Lung microvascular endothelial cell (primary cell): ENCODE measurements at regions not wholly inside any gene's neighbourhood (a gene's known extent, or its start where the extent isn't known, plus 50 kb on each side); places are given as distances from the start of the nearest gene placed in this dataset.

Experiments used
- DNase-seq, 2 donors: peaks; one replicate each; pipeline versions ENCODE4 v3.0.0 to v3.0.0-alpha.2; 2010; ENCODE audit warnings: low read depth in 2 of 2

DNA sequence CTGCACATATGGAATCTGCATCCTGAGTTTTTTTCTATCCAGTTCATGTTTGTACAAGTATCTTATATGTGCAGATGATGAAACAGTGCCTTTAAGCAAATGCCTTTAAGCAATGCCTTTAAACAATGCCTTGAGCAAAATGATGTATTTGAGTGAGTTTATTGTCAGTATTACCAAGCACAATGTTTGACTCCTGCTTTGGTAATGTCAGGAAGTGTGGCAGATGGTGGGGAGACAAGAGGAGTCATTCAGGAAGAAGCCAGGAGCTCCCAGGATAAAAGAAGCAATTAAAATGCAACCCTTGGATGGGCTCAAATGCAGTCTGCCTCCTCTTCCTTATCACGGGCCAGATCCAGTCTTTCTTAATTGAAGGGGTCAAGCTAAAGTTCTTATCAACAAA, 108.7 kb upstream of the KCNJ15 start:
- DNase-seq, result no peak

DNA sequence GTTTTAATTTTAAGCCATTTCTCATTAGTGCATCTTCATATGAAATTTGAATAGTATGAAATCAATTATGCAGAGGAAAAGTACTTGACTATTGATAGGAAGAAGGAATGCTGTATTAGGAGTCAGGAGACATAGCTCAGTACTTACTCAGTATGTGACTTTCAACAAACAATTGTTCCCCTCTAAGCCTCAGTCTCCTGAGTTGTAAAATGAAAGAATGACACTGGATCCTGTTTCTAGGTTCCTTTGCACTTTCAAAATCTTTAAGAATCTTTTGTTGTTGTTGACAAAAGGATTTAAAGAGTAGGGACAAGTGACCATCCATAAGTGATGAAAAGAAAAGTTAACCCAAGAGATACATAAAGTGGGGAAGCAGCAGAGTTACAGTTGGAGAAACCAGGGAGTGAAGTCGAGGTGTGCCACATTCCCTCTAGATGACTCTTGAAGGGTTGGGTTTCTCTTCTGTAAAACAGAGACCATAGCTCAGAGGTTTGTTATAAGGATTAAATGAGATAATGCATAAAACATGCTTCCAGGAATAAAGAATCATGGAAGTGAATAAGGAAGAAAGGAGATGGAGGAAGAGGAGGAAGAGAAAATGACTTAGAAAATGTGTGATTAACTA, 105.7 kb upstream of the KCNJ15 start:
- no peak for DNase-seq

- no peak for DNase-seq
Measured at GRCh38 chr21:38156200-38156599, 100.6 kb upstream of the KCNJ15 start.

GRCh38 chr21:38159355-38159754, 97.4 kb upstream of the KCNJ15 start:
- peak; percentile 85 to 90 for DNase-seq

DNA sequence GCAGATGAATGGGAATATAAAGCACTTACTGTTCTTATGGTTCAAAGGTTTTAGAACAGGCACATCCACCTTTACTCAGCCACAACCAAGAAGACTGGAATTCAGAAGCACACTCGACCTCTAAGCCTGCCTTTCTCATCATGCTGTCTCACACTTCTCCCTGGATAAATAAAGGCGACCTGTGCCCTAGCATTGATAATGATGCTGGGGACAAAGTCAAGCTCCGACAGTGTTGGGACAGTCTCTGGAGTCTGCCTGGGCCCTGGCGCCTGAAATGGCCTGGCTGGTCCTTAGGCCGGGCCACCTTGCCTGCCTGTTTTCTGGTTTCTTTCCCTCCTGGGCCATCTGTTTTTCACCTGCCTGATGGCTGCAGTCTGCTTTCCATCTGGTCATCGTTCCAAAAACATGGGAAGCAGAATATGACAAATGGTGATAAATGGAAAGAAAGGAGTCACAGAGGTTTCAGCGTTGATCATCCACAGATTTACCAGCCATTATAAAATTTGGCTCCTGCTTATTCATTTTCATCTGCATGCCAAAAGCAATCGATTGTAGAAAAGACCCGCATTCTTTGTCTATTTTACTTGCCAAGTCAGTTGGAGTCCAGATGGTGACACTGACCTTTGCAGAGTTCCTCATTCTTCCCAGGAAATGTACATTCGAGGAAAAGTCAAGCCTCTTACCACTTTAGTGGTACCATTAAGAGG, 91.2 kb upstream of the KCNJ15 start:
- peak in 1 of 2 donors; percentile 30 for DNase-seq

GRCh38 chr21:38166173-38166535, 90.6 kb upstream of the KCNJ15 start:
- DNase-seq, result no peak

DNA sequence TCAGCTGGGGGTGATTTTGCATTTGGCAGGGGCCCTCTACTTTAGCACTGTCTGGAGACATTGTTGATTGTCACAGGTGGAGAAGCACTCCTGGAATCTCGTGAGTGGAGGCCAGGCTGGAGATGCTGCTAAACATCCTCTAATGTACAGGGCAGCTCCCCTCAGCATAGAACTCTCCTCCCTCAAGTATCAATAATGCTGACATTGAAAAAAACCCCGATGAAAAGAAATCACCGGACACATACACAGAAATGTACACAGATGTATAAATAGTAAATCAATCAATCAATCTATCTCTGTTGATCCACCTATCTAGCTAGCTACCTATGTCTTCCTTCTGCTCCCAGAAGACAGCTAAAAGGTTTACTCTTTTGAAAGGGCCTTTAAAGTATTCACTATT, 89.4 kb upstream of the KCNJ15 start:
- no peak for DNase-seq

- DNase-seq, result peak; percentile 17 to 60
Measured at GRCh38 chr21:38170283-38170682, 86.5 kb upstream of the KCNJ15 start.

DNA sequence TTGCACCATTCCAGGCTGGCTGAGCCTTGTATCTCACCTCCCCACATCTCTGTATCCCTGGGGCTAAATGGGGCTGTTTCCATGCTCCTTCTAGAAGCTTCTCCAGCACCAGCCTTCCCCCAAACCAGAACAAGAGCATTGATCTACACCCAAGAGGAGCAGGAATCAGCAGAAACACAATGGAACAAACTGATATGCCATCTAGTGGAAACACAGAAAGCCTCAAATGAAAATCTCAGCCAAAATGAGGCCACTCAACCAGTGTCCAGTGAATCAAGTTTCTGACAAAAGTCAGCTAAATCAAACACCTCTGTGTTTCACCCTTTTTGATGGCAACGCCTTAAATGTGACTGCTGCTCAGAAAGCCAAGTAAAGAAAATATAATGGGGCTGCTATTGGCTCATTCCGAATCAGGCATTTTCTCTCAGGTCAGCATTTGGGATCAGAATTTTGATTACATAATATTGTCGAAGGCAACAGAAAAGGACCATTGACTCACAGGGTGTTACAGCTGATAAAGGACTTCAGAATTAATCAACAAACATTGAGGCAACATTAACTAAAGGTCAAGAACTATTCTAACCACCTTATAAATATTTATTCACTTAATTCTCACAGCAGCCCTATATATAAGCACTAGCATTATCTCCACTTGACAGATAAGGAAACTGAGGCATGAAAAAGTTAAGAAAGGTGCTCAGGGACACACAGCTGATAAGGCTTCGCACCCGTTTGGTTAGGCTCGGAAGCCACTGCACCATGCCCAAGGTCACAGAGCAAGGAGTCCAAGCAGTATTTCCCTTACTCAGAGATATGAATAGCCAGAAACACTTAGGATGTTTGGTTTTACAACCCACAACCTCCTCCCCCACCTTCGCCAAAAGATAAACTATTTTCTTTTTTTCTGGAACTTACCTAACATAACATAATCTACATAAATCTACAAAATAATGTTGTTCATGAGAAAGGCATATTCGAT, 85.8 kb upstream of the KCNJ15 start:
- DNase-seq, result peak; percentile 11 to 14

DNA sequence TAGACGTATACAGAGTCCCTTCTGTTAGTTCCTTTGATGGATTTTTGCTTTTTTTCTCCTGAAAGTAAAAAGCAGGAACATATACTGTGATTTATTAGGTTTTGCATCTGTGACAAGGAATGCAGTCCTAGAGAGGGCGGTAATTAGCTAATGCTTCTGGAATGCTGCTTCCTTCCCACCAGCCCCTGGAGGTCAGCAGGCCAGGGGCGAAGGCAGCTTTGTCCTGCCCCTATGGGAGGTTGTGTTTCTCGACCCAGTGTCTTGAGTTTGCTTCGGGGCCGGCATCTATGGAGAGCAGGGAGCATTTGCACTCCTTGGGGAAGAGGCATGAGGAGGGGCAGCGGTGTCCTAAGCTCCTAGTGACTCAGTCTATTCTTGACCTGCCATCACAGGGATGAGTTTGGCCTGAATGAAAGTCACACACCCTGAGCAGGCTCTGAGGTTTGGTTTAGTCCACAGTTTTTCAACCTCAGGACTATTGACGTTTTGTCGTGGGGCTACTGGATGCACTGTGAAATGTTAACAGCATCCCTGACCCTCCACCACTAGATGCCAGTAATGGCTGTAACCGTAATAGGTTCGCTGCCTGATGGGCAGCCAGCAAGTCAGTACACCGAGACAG, 85.0 kb upstream of the KCNJ15 start:
- peak; percentile 56 to 76 for DNase-seq

GRCh38 chr21:38173276-38174035, 83.3 kb upstream of the KCNJ15 start:
- DNase-seq, result no peak

DNA sequence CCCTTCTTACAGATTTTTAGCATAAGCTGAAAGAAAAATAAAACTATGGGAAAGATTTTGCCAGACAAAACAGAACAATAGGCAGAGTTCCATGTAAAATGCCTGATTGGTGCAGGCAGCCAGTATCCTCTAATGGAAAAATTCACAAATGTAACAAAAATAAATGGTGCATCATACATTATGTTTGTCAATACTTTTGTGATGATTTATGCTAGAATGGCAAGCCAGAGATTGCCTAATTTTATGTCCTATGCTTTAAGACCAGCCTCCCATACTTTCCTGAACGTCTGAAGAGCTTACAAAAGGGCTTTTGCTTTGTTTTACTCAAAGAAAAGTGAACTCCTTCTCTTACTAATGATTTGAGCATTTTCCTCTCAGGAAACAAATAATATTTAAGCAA, 81.5 kb upstream of the KCNJ15 start:
- peak in 1 of 2 donors; percentile 38 for DNase-seq

DNA sequence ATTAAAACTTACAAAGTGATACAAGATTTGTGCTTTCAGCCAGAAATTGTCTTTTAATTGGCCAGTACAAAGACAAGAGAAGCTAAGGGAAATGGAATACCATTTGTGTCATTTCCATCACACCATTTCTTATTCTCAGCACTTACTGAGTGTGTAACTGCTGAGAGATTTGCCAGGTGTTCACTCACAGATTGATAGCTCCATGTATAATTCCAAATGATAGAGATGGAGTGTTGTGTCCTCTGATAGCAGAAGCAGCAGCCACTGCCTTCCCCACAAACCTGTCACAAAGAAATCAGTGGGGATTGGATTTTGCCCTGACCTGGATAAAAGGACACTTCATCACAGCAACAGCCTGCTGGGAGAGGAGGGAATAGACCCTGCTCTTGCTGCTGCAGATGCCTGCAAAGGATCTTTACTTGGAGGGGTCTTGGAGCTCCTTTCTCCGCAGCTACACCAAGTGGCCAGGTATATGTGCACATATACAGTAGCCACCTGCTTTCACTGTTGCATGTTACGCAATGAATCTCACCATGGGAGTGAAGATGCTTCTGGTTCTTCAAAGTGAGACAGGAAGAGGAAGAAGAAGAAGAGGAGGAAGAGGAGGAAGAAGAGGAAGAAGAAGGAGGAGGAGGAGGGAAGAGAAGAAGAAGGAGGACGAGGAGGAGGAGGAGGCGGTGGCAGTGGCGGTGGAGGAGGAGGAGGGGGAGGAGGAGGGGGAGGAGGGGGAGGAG, 78.7 kb upstream of the KCNJ15 start:
- no peak for DNase-seq

DNA sequence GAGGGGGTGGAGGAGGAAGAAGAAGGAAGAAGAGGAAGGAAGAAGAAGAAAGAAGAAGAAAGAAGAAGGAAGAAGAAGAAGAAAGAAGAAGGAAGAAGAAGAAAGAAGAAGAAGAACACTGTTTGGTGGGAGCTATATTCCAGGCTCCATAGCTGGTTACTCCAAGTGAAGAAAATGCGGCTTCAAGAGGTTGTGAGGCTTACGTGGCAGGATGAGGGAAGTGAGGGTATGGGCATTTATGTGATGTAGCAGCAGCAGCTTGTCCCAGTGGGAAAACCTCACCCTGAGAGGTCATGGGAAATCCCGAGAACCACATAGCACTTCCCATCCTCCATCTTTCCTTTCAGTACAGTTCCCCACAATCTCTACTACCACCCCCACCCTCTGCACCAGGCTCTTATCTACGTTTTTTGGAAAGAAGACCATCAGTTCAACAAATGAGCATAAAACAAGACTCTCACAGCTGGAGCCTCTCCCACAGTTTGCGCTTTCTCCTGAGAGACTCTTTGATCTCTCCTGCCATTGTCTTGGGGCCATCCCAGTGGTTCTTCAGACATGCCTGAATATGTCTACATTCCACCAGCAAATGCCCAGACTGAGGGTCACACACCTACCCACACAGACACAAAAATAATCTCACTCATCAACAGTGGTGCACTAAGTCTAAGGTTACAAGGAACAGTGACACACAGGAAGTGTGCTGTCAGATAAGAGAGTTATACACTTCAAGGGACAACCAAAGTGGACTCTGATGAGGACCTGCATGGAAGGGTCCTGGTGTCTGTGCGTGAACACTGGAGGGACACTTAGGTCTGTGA, 77.9 kb upstream of the KCNJ15 start:
- no peak for DNase-seq

- no peak for DNase-seq
Measured at GRCh38 chr21:38179511-38179910, 77.3 kb upstream of the KCNJ15 start.

DNA sequence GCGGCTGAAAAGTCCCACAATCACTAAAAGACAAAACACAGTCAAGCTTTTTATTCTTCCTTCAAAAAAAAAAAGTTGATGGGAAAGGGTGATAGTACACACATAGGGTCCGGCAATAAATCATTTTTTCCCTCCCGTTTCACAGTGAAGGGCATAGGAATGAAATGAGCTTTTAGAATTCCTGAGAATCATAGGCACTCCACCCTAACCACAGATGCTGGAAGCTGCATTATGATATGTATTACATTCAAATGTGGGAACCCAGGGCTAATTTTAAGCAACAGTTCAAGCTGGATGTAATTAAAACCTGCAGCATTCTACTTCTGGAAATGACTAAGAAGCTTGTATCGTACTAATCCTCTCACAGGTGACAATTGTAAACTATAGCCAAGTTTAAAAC, 75.7 kb upstream of the KCNJ15 start:
- DNase-seq, result no peak

- DNase-seq, result no peak
Measured at GRCh38 chr21:38182370-38182985, 74.3 kb upstream of the KCNJ15 start.

GRCh38 chr21:38183961-38184360, 72.8 kb upstream of the KCNJ15 start:
- no peak for DNase-seq

DNA sequence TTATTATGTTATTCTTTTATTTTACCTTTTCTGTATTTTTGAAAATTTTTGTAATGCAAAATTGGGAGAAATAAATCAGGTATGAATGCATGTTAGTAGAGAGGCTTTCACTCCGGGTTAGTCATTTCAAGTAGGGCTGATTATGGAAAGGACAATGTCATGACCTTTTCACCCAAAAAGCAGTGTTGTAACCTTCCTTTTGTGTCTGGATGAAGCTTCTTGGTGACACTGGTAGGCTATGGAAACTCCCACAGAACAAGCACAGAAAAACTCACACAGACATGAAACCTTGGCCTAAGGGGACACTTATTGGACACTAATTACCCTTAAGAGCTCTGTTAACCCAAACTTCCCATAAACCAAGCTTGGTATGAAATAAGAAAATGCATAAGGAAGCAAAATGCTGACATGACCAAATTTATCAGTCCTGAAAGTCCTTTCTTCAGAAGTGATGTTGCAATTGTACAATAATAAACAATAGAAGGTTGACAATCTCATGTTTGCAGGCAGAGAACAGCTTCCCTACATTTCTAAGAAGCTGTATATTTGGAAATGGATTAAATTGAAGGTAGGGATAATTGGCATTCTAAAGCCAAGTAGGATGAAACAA, 70.0 kb upstream of the KCNJ15 start:
- no peak for DNase-seq
